MG63 (cell line): ENCODE measurements at regions not wholly inside any gene's neighbourhood (a gene's known extent, or its start where the extent isn't known, plus 50 kb on each side); places are given as distances from the start of the nearest gene placed in this dataset.

Experiments
- DNase-seq: peaks from one replicate; pipeline ENCODE4 v3.0.0-alpha.2; 2020
- H3K27me3 ChIP-seq: fragments of 250-450 bp; sonication (Bioruptor Pico); 2 replicates; pipeline ENCODE4 v1.5.1; 2020; ENCODE audit warnings: mild to moderate bottlenecking, moderate library complexity
- H3K36me3 ChIP-seq: fragments of 250-450 bp; sonication (Bioruptor Pico); 2 replicates; pipeline ENCODE4 v1.5.1; 2020; ENCODE audit warnings: mild to moderate bottlenecking, moderate library complexity
- H3K4me3 ChIP-seq: fragments of 250-450 bp; sonication (Bioruptor Pico); 2 replicates; pipeline ENCODE4 v1.5.1; 2020; ENCODE audit warnings: mild to moderate bottlenecking, moderate library complexity
- H3K9me3 ChIP-seq: fragments of 250-450 bp; sonication (Bioruptor Pico); 2 replicates; pipeline ENCODE4 v1.5.1; 2020; ENCODE audit warnings: mild to moderate bottlenecking, moderate library complexity

DNA sequence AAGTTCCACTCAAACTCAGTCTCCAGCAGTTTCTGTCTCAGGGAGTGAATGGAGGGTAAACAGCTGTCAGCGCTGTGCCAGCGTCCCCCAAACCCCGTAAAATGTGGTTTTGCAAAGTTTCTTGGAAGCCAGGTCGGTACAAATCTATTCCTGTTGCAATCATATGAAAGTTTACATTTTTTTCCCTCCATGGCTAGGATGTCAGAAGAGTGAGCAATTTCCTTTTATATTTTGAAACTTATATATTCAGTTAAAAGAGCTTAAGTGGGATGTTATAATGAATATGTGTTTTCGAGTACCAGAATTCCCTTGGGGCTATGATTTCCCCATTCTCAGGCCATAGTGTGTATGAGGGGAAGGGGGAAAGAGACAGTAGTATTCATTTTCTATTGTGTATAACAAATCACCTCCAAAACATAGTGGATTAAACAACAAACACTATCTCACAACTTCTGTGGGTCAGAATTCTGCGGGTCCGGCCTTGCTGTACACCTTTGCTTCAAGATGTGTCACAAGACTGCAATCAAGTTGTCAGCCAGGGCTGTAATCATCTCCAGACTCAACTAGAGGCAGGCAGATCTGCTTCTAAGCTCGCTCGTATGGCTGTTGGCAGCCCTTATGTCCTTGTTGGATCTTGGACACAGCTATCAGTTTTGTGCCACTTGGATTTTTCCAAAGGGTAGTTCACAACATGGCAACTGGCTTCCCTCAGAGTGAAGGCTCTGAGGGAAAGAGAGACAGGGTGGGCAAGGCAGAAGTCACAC is 107.4 kb downstream of the SNX18 start:
- H3K4me3 ChIP-seq: no peak overlapping the region
- H3K36me3 ChIP-seq: no peaks in the 10 kb centered on the region
- H3K27me3 ChIP-seq: no peaks in the 10 kb centered on the region
- H3K9me3 ChIP-seq: no peaks in the 10 kb centered on the region
- no peak for DNase-seq

GRCh38 chr5:54621709-54622108 is 104.2 kb downstream of the SNX18 start:
- H3K27me3 ChIP-seq: no peaks in the 10 kb centered on the region
- no peak overlapping the region for H3K4me3 ChIP-seq
- no peaks in the 10 kb centered on the region for H3K9me3 ChIP-seq
- no peak for DNase-seq
- H3K36me3 ChIP-seq: no peaks in the 10 kb centered on the region

DNA sequence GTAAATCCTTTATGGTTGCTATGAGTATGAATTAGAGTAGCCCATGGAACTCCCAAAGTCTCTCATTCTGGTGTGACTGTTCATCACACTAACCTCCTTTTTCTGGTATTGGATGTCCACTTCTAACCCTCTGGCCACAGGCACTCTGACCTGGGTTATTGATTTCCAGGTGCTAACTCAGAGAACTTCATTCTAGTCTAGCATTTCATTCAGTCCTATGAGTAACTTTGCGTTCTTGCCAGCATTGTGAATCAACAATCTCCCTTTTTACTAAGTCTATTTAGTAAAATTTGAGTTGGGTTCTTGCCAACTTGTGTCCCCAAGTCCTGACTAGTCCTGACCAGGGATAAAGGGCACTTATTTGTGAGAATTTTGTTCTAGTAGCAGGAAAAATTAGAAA is 103.5 kb downstream of the SNX18 start:
- no peaks in the 10 kb centered on the region for H3K27me3 ChIP-seq
- H3K9me3 ChIP-seq: no peaks in the 10 kb centered on the region
- H3K36me3 ChIP-seq: no peaks in the 10 kb centered on the region
- H3K4me3 ChIP-seq: no peak overlapping the region
- no peak for DNase-seq

DNA sequence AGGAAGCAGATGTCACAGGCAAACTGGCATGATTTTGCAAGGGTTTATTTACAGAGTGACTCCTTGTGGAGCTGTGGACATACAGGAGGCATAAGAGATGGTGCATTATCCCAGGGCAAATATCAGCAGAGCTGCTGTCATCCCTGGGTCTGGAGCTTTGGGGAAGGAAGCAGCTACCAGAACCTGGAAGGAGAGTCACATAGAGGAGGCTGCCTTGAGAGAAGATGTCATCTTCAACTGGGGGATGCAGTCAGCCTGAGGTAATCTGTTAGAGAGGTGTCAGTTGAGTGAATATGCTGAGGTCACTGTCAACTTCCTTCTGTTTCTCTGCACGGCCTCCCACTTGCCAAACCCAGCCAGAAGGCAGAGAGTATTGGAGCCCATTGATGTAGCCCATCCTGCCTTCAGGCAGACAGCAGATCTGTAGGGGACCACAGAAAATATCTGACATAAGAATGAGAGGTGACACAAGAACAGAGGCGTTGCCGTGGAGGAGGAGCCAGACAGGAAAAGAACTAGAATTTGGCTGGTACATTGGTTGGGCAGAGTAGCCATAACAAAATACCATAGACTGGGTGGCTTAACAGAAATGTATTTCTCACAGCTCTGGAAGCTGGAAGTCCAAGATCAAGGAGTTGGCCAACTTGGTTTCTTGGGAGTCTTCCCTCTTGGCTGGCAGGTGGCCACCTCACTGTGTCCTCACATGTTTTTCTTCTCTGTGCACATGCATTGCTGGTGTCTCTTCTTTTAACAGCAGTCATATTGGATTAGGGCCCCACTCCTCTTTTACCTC is 102.8 kb downstream of the SNX18 start:
- Histone ChIP-seq H3K9me3 (no peaks in the 10 kb centered on the region), H3K36me3 (no peaks in the 10 kb centered on the region), H3K4me3 (no peak overlapping the region), H3K27me3 (no peaks in the 10 kb centered on the region)
- peak; percentile 60 for DNase-seq

- no peak for DNase-seq
- H3K27me3 ChIP-seq: no peaks in the 10 kb centered on the region
- H3K36me3 ChIP-seq: no peaks in the 10 kb centered on the region
- H3K4me3 ChIP-seq: no peak overlapping the region
- H3K9me3 ChIP-seq: no peaks in the 10 kb centered on the region
Observed at GRCh38 chr5:54619731-54620130, 102.2 kb downstream of the SNX18 start.

DNA sequence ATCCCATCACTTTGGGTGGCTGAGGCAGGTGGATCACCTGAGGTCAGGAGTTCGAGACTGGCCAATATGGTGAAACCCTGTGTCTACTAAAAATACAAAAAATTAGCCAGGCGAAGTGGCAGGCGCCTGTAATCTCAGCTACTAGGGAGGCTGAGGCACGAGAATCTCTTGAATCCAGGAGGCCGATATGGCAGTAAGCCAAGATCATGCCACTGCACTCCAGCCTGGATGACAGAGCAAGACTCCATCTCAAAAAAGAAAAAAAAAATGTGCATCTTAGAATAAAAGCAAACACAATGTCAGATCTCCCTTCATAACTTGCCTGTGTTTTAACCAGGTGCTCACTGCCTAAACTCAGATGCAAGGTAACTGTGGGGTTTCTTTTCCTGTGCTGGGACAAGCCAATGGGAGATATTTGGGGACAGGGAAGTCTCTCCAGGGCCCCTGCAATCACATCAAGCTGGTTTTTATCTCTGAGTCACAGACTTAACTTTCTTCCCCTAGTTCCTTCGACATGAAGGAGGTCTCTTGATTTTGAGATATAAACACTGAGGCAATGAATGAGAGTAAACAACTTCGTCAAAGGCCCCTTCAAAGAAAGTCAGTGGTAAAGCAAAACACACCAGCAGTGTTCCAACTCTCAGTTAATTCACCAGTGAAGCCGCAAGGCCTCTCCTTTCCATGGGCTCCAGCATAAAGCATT is 99.1 kb downstream of the SNX18 start:
- Histone ChIP-seq H3K4me3 (no peak overlapping the region), H3K36me3 (no peaks in the 10 kb centered on the region), H3K27me3 (no peaks in the 10 kb centered on the region), H3K9me3 (no peaks in the 10 kb centered on the region)
- DNase-seq: no peak

GRCh38 chr5:54616031-54616430 is 98.5 kb downstream of the SNX18 start:
- H3K36me3 ChIP-seq: no peaks in the 10 kb centered on the region
- H3K27me3 ChIP-seq: no peaks in the 10 kb centered on the region
- H3K9me3 ChIP-seq: no peaks in the 10 kb centered on the region
- H3K4me3 ChIP-seq: no peak overlapping the region
- peak; percentile 23 for DNase-seq

DNA sequence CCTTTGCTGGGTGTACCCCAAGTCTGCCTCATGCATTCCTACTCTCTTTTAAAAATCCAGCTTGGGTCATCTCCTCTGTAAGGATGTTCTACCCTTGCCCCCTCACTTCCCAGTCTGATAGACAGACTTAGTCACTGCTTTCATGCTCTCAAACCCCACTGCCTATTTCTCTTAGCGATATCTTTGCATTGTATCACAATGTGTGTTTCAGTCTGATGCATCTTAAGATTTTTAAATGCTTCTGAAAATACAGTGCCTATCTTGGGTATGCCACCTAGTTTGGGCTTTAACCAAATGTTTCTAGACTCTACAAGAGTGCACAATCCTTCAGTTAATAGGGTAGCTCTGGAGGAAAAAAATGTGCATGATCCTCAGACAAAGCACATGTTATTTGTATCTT is 97.8 kb downstream of the SNX18 start:
- no peak for DNase-seq
- Histone ChIP-seq H3K27me3 (no peaks in the 10 kb centered on the region), H3K36me3 (no peaks in the 10 kb centered on the region), H3K9me3 (no peaks in the 10 kb centered on the region), H3K4me3 (no peak overlapping the region)

- DNase-seq: no peak
- H3K4me3 ChIP-seq: no peak overlapping the region
- H3K36me3 ChIP-seq: no peaks in the 10 kb centered on the region
- H3K27me3 ChIP-seq: no peaks in the 10 kb centered on the region
- H3K9me3 ChIP-seq: no peaks in the 10 kb centered on the region
Observed at GRCh38 chr5:54612711-54613110, 95.2 kb downstream of the SNX18 start.

- Histone ChIP-seq H3K4me3 (no peak overlapping the region), H3K9me3 (no peaks in the 10 kb centered on the region), H3K36me3 (no peaks in the 10 kb centered on the region), H3K27me3 (no peaks in the 10 kb centered on the region)
- no peak for DNase-seq
Observed at GRCh38 chr5:54611290-54611951, 93.9 kb downstream of the SNX18 start.

GRCh38 chr5:54610197-54610944 is 92.8 kb downstream of the SNX18 start:
- Histone ChIP-seq H3K9me3 (no peaks in the 10 kb centered on the region), H3K4me3 (no peak overlapping the region), H3K27me3 (no peaks in the 10 kb centered on the region), H3K36me3 (no peaks in the 10 kb centered on the region)
- no peak for DNase-seq

- no peaks in the 10 kb centered on the region for H3K27me3 ChIP-seq
- H3K36me3 ChIP-seq: no peaks in the 10 kb centered on the region
- no peaks in the 10 kb centered on the region for H3K9me3 ChIP-seq
- DNase-seq: no peak
- H3K4me3 ChIP-seq: no peak overlapping the region
Observed at GRCh38 chr5:54608423-54609085, 91.0 kb downstream of the SNX18 start.

DNA sequence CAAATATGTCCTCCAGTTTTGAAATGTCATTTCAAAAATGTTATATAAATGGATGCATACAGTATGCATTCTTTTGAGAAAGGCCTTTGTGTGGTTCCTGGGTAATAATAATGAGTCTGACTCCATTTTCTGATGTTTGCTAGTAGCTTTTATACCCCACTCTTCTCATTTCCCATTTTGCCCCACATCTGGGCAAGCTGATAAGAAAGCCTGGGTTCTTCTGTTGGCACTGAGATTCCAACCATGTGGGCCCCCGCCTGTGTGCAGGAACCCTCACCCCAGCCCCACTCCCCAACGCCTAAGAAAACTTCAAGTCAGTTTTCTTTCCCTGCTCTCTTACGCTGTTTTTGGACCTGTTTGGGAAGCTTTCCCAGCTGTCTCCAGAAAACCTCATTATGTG is 89.4 kb downstream of the SNX18 start:
- H3K9me3 ChIP-seq: no peaks in the 10 kb centered on the region
- no peak overlapping the region for H3K4me3 ChIP-seq
- H3K36me3 ChIP-seq: no peaks in the 10 kb centered on the region
- no peaks in the 10 kb centered on the region for H3K27me3 ChIP-seq
- DNase-seq: no peak

GRCh38 chr5:54603372-54603771 is 85.8 kb downstream of the SNX18 start:
- Histone ChIP-seq H3K27me3 (no peaks in the 10 kb centered on the region), H3K9me3 (peaks cover 3% of the 10 kb centered on the region), H3K36me3 (no peaks in the 10 kb centered on the region), H3K4me3 (no peak overlapping the region)
- DNase-seq: no peak

GRCh38 chr5:54602475-54602874 is 84.9 kb downstream of the SNX18 start:
- H3K36me3 ChIP-seq: no peaks in the 10 kb centered on the region
- DNase-seq: no peak
- H3K9me3 ChIP-seq: peaks cover 5% of the 10 kb centered on the region
- H3K4me3 ChIP-seq: no peak overlapping the region
- no peaks in the 10 kb centered on the region for H3K27me3 ChIP-seq
